ENCODE measurements at regions not wholly inside any gene's neighbourhood (a gene's known extent, or its start where the extent isn't known, plus 50 kb on each side); places are given as distances from the start of the nearest gene placed in this dataset.

- peaks cover 14% of the 10 kb centered on the region for H3K4me1 Mint-ChIP-seq (ENCODE audit: low read depth, unreplicated experiment)
- no peaks in the 10 kb centered on the region for H3K9me3 Mint-ChIP-seq (ENCODE audit: low read depth, unreplicated experiment)
- no peak overlapping the region for H3K27ac Mint-ChIP-seq (ENCODE audit: unreplicated experiment)
- DNase-seq, result no peak
- CTCF ChIA-PET, result no interaction called here
- no peak overlapping the region for H3K4me3 Mint-ChIP-seq (ENCODE audit: low read depth, unreplicated experiment)
- no TSS peak for BruUV-seq (replicated peaks)
- TF ChIP-seq, protein P1, sequence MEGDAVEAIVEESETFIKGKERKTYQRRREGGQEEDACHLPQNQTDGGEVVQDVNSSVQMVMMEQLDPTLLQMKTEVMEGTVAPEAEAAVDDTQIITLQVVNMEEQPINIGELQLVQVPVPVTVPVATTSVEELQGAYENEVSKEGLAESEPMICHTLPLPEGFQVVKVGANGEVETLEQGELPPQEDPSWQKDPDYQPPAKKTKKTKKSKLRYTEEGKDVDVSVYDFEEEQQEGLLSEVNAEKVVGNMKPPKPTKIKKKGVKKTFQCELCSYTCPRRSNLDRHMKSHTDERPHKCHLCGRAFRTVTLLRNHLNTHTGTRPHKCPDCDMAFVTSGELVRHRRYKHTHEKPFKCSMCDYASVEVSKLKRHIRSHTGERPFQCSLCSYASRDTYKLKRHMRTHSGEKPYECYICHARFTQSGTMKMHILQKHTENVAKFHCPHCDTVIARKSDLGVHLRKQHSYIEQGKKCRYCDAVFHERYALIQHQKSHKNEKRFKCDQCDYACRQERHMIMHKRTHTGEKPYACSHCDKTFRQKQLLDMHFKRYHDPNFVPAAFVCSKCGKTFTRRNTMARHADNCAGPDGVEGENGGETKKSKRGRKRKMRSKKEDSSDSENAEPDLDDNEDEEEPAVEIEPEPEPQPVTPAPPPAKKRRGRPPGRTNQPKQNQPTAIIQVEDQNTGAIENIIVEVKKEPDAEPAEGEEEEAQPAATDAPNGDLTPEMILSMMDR (IDR thresholded peaks at IDR 0.05; ENCODE audit: unreplicated experiment), result no peak
- intact Hi-C loops (cut with micrococcal nuclease; ENCODE audit: unreplicated experiment), result no loop called here
- no peaks in the 10 kb centered on the region for H3K36me3 Mint-ChIP-seq (ENCODE audit: insufficient read depth, unreplicated experiment)
- H3K27me3 Mint-ChIP-seq (ENCODE audit: unreplicated experiment), result no peaks in the 10 kb centered on the region
These were observed 78.1 kb upstream of the SLC38A11 start for GRCh38 chr2:165033402-165033801.

- TF ChIP-seq, protein P1 (IDR thresholded peaks at IDR 0.05; ENCODE audit: unreplicated experiment), result no peak
- peaks cover 14% of the 10 kb centered on the region for H3K4me1 Mint-ChIP-seq (ENCODE audit: low read depth, unreplicated experiment)
- H3K4me3 Mint-ChIP-seq (ENCODE audit: low read depth, unreplicated experiment), result no peak overlapping the region
- no peak for DNase-seq
- no peaks in the 10 kb centered on the region for H3K36me3 Mint-ChIP-seq (ENCODE audit: insufficient read depth, unreplicated experiment)
- H3K27ac Mint-ChIP-seq (ENCODE audit: unreplicated experiment), result no peak overlapping the region
- H3K27me3 Mint-ChIP-seq (ENCODE audit: unreplicated experiment), result no peaks in the 10 kb centered on the region
- no TSS peak for BruUV-seq (replicated peaks)
- intact Hi-C loops (cut with micrococcal nuclease; ENCODE audit: unreplicated experiment), result no loop called here
- CTCF ChIA-PET, result no interaction called here
- H3K9me3 Mint-ChIP-seq (ENCODE audit: low read depth, unreplicated experiment), result no peaks in the 10 kb centered on the region
These were observed 77.2 kb upstream of the SLC38A11 start for GRCh38 chr2:165032559-165032958.

DNA sequence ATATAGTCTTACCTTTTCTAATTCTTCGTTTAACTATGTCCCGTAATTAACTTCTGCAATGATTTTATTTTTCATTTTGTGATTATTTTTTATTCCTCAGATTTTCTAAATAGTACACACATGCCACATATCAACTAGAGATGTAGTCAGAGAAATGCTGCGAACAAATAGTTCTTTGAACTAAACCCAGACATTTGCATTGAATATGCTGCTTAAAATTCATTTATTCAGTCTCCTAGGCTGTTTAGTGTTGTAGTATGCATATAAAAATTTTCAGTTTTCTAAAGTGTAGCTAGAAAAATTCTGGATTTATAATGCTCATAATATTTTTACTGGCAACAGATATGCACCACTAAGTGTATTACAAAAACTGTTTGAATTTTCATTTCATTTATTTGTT lies 68.9 kb upstream of the SLC38A11 start:
- CTCF ChIA-PET, result interaction anchor here (0.6 kb wide), 1 partner anchor 384 kb away, joined by 3 read pairs; no protein-coding TSS in a partner anchor
- Mint-ChIP-seq H3K4me1 (ENCODE audit: low read depth, unreplicated experiment) (no peaks in the 10 kb centered on the region), H3K27me3 (ENCODE audit: unreplicated experiment) (no peaks in the 10 kb centered on the region), H3K27ac (ENCODE audit: unreplicated experiment) (no peak overlapping the region), H3K9me3 (ENCODE audit: low read depth, unreplicated experiment) (no peaks in the 10 kb centered on the region), H3K36me3 (ENCODE audit: insufficient read depth, unreplicated experiment) (no peaks in the 10 kb centered on the region), H3K4me3 (ENCODE audit: low read depth, unreplicated experiment) (no peak overlapping the region)
- TF ChIP-seq, protein P1 (IDR thresholded peaks at IDR 0.05; ENCODE audit: unreplicated experiment), result no peak
- BruUV-seq (replicated peaks), result no TSS peak
- intact Hi-C loops (cut with micrococcal nuclease; ENCODE audit: unreplicated experiment), result no loop called here
- DNase-seq, result no peak

DNA sequence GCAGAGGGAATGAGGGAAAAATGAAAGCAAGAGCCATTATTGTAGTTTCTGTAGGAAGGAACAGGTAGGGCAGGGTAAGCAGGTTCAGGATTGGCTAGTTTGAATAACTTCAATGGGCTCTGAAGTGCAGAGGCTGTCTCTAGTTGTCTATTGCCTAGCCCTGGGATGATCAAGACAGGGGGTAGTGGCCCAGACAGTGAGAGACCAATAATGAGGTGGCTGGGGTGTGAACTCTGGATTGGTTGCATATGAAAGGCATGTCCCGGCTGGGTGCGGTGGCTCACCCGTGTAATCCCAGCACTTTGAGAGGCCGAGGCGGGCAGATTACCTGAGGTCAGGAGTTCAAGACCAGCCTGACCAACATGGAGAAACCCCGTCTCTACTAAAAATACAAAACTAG lies 67.5 kb upstream of the SLC38A11 start:
- CTCF ChIA-PET, result no interaction called here
- TF ChIP-seq, protein P1 (IDR thresholded peaks at IDR 0.05; ENCODE audit: unreplicated experiment), result no peak
- H3K36me3 Mint-ChIP-seq (ENCODE audit: insufficient read depth, unreplicated experiment), result no peaks in the 10 kb centered on the region
- BruUV-seq (replicated peaks), result no TSS peak
- no peaks in the 10 kb centered on the region for H3K27me3 Mint-ChIP-seq (ENCODE audit: unreplicated experiment)
- H3K4me3 Mint-ChIP-seq (ENCODE audit: low read depth, unreplicated experiment), result no peak overlapping the region
- no peaks in the 10 kb centered on the region for H3K4me1 Mint-ChIP-seq (ENCODE audit: low read depth, unreplicated experiment)
- H3K27ac Mint-ChIP-seq (ENCODE audit: unreplicated experiment), result no peak overlapping the region
- intact Hi-C loops (cut with micrococcal nuclease; ENCODE audit: unreplicated experiment), result no loop called here
- DNase-seq, result no peak
- H3K9me3 Mint-ChIP-seq (ENCODE audit: low read depth, unreplicated experiment), result no peaks in the 10 kb centered on the region
